ENCODE measurements at regions not wholly inside any gene's neighbourhood (a gene's known extent, or its start where the extent isn't known, plus 50 kb on each side); places are given as distances from the start of the nearest gene placed in this dataset.

GRCh38 chr4:71081192-71081591, 87.7 kb downstream of the DCK start:
- no peaks in the 10 kb centered on the region for H3K4me1 ChIP-seq
- no peak for DNase-seq
- TF ChIP-seq CTCF (IDR thresholded peaks at IDR 0.05) (no peak), EP300 (IDR thresholded peaks at IDR 0.05) (no peak), POLR2A (IDR thresholded peaks at IDR 0.05) (no peak), POLR2AphosphoS5 (IDR thresholded peaks at IDR 0.05) (no peak)
- H3K9me3 ChIP-seq: no peaks in the 10 kb centered on the region
- intact Hi-C loops (cut with DNase I; ENCODE audit: low total_unique reads): no loop called here
- no peaks in the 10 kb centered on the region for H3K36me3 ChIP-seq
- no peak overlapping the region for H3K4me3 ChIP-seq
- H3K27ac ChIP-seq: no peak overlapping the region
- no peaks in the 10 kb centered on the region for H3K27me3 ChIP-seq
- 57 to 81% (median 67%) methylated on average over 1 of the region's 1 CpG for WGBS, 5 donors

DNA sequence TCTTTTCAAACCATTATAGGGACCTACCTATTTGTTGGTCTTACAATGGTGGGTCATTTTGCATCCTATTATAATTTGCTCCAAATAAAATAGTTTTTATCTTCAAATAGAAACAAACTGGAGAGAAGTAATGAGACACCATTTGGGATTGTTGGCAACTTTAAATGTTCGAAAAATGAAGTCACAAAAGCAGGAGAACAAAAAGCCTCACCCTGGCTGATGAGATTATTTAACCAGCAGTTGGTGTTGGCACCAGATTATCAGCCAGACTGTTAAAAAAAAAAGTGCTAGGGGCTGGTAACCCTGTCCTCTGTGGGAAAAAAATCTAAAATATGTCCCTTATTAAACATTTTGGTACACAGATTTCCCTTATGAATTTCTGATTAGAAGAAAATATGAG, 100.3 kb downstream of the DCK start:
- intact Hi-C loops (cut with DNase I; ENCODE audit: low total_unique reads): no loop called here
- no peak overlapping the region for H3K4me3 ChIP-seq
- H3K4me1 ChIP-seq: peaks cover 0 to 11% (median 3%) of the 10 kb centered on the region in 4 donors
- TF ChIP-seq EP300 (IDR thresholded peaks at IDR 0.05): no peak
- TF ChIP-seq POLR2A (IDR thresholded peaks at IDR 0.05): no peak
- DNase-seq: no peak
- WGBS, 5 donors: 29 to 46% (median 33%) methylated on average over 1 of the region's 1 CpG
- no peaks in the 10 kb centered on the region for H3K36me3 ChIP-seq
- H3K27ac ChIP-seq: no peak overlapping the region
- H3K9me3 ChIP-seq: peaks cover 0 to 5% (median 0%) of the 10 kb centered on the region in 4 donors
- H3K27me3 ChIP-seq: no peaks in the 10 kb centered on the region

DNA sequence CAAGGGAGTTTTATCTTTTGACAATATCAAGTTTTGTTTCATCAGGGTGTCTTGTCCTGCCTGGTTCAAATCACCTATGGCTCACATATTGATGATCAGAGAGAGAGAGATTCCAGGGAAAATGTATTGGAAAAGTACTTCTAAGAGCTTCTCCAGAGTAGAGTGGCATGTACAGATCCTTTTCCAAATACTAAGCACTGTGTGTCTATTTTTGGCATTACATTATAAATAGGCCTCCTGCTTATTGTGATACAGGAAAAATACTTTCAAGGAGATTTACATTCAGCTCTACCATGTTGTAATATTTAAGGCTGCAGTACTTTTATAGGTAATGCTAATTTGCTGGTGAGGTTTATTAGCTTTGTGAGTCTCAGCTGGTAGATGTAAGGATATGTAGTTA, 100.8 kb downstream of the DCK start:
- Histone ChIP-seq H3K36me3 (no peaks in the 10 kb centered on the region), H3K9me3 (peaks cover 0 to 5% (median 0%) of the 10 kb centered on the region in 4 donors), H3K27ac (no peak overlapping the region), H3K4me1 (peaks cover 0 to 11% (median 3%) of the 10 kb centered on the region in 4 donors), H3K4me3 (no peak overlapping the region), H3K27me3 (no peaks in the 10 kb centered on the region)
- no peak for DNase-seq
- TF ChIP-seq CTCF (IDR thresholded peaks at IDR 0.05): no peak
- no peak for TF ChIP-seq POLR2AphosphoS5 (IDR thresholded peaks at IDR 0.05)
- no peak for TF ChIP-seq EP300 (IDR thresholded peaks at IDR 0.05)
- TF ChIP-seq POLR2A (IDR thresholded peaks at IDR 0.05): no peak
- intact Hi-C loops (cut with DNase I; ENCODE audit: low total_unique reads): no loop called here

- DNase-seq: no peak
- Histone ChIP-seq H3K4me3 (no peak overlapping the region), H3K27ac (no peak overlapping the region), H3K36me3 (no peaks in the 10 kb centered on the region), H3K27me3 (no peaks in the 10 kb centered on the region), H3K4me1 (peaks cover 0 to 11% (median 3%) of the 10 kb centered on the region in 4 donors), H3K9me3 (peaks cover 0 to 2% (median 0%) of the 10 kb centered on the region in 4 donors)
- TF ChIP-seq POLR2AphosphoS5 (IDR thresholded peaks at IDR 0.05): no peak
- no peak for TF ChIP-seq CTCF (IDR thresholded peaks at IDR 0.05)
- TF ChIP-seq POLR2A (IDR thresholded peaks at IDR 0.05): no peak
- TF ChIP-seq EP300 (IDR thresholded peaks at IDR 0.05): no peak
- intact Hi-C loops (cut with DNase I; ENCODE audit: low total_unique reads): no loop called here
- WGBS, 5 donors: 92 to 97% (median 94%) methylated on average over 2 of the region's 2 CpGs
These were observed 101.7 kb downstream of the DCK start for GRCh38 chr4:71095141-71095540.

GRCh38 chr4:71095545-71095944, 102.1 kb downstream of the DCK start:
- Histone ChIP-seq H3K36me3 (no peaks in the 10 kb centered on the region), H3K27me3 (no peaks in the 10 kb centered on the region), H3K27ac (no peak overlapping the region), H3K4me1 (peaks cover 0 to 11% (median 3%) of the 10 kb centered on the region in 4 donors), H3K9me3 (no peaks in the 10 kb centered on the region), H3K4me3 (no peak overlapping the region)
- no peak for DNase-seq
- 93 to 100% (median 96%) methylated on average over 1 of the region's 1 CpG for WGBS, 5 donors
- intact Hi-C loops (cut with DNase I; ENCODE audit: low total_unique reads): no loop called here
- TF ChIP-seq POLR2AphosphoS5 (IDR thresholded peaks at IDR 0.05) (no peak), POLR2A (IDR thresholded peaks at IDR 0.05) (no peak), CTCF (IDR thresholded peaks at IDR 0.05) (no peak), EP300 (IDR thresholded peaks at IDR 0.05) (no peak)
